ENCODE measurements at regions not wholly inside any gene's neighbourhood (a gene's known extent, or its start where the extent isn't known, plus 50 kb on each side); places are given as distances from the start of the nearest gene placed in this dataset.

DNA sequence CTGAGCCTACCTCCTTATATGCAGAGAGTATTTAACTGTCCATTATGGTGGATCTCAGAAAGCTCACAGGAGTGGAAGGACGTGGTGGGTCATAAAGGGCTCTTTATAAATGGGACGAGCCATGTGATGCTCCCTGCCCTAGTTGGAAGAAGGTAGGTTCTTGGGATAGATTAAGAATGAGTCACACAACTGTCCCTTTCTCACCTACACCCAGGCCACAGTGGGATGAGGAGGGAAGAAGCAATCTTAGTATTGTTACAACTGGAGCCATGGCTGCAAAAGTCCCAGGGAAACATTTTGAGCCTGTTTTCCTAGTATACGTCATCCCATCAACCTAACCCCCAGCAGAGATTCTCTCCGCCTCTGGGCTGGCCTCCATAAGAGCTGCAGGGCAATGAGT is 229.9 kb downstream of the TTC32 start:
- TF ChIP-seq MTA3 (IDR thresholded peaks at IDR 0.05; ENCODE audit: borderline replicate concordance, low read length) (no peak), FOXM1 (IDR thresholded peaks at IDR 0.05; ENCODE audit: low read depth, low read length) (no peak)
- no peak overlapping the region for H3K9ac ChIP-seq (ENCODE audit: control insufficient read depth, insufficient read depth, low read length)
- no peaks in the 10 kb centered on the region for H3K4me1 ChIP-seq (ENCODE audit: control insufficient read depth, insufficient read depth, low read length)
- no peak for FAIRE-seq
- H4K20me1 ChIP-seq (ENCODE audit: control insufficient read depth, insufficient read depth) = no peaks in the 10 kb centered on the region
- ChIA-PET RAD21 (ENCODE audit: unreplicated experiment) (no interaction called here), SMC1A (ENCODE audit: uncharacterized antibody, unreplicated experiment) (no interaction called here), POLR2A (no interaction called here), CTCF (no interaction called here)
- in situ Hi-C loops (cut with MboI) = no loop called here
- no peaks in the 10 kb centered on the region; a peak in 1 of 4 replicates for H3K27me3 ChIP-seq (replicated peaks in 1 of 2; ENCODE audit: control insufficient read depth in 2 of 2, insufficient read depth in 2 of 2, low read length in 1 of 2)
- H3K79me2 ChIP-seq (ENCODE audit: control insufficient read depth, insufficient read depth, low read length) = no peaks in the 10 kb centered on the region
- H3K36me3 ChIP-seq (ENCODE audit: control insufficient read depth in 2 of 2, insufficient read depth in 2 of 2, low read length in 1 of 2) = no peaks in the 10 kb centered on the region
- intact Hi-C loops (cut with micrococcal nuclease; ENCODE audit: unreplicated experiment) = no loop called here
- ATAC-seq = no peak
- H3K9me3 ChIP-seq (replicated peaks; ENCODE audit: control insufficient read depth, insufficient read depth, low read length) = no peaks in the 10 kb centered on the region
- no peak overlapping the region for H3K4me2 ChIP-seq (ENCODE audit: control insufficient read depth, insufficient read depth)
- 25% methylated on average over 4 of the region's 4 CpGs for WGBS (ENCODE audit: insufficient coverage, insufficient replicate concordance, low lambda C conversion rate, missing lambda C conversion rate)
- no TSS peak for BruUV-seq (replicated peaks)
- no peak overlapping the region for H3K27ac ChIP-seq (ENCODE audit: control insufficient read depth, insufficient read depth)
- no peak overlapping the region for H3K4me3 ChIP-seq
- no peak overlapping the region for H2AFZ ChIP-seq (ENCODE audit: control insufficient read depth, low read depth, low read length)
- DNase-seq (ENCODE audit: low read depth, low spot score) = no peak

DNA sequence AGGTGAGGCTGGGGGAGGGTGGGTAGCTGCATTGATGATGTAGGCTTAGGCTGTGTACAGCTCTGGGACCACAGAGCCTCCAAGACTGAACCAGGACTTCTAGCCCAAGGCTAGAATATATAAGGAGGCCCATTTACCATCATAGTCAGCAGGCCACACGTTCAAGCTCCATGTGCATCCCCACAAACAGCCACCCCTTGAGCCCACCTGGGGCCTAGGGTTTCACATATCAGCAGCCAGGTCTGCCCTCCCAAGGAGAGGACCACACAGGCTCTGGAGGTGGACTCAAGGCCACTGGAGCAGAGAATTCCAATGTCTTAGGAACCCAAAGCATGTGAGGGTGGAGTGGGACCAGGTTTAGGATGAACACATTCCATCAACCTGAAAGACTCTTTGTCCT is 230.5 kb downstream of the TTC32 start:
- Histone ChIP-seq H4K20me1 (ENCODE audit: control insufficient read depth, insufficient read depth) (no peaks in the 10 kb centered on the region), H3K4me1 (ENCODE audit: control insufficient read depth, insufficient read depth, low read length) (no peaks in the 10 kb centered on the region), H3K27ac (ENCODE audit: control insufficient read depth, insufficient read depth) (no peak overlapping the region), H2AFZ (ENCODE audit: control insufficient read depth, low read depth, low read length) (no peak overlapping the region), H3K36me3 (ENCODE audit: control insufficient read depth in 2 of 2, insufficient read depth in 2 of 2, low read length in 1 of 2) (no peaks in the 10 kb centered on the region), H3K9me3 (replicated peaks; ENCODE audit: control insufficient read depth, insufficient read depth, low read length) (no peaks in the 10 kb centered on the region), H3K79me2 (ENCODE audit: control insufficient read depth, insufficient read depth, low read length) (no peaks in the 10 kb centered on the region), H3K4me2 (ENCODE audit: control insufficient read depth, insufficient read depth) (no peak overlapping the region), H3K27me3 (replicated peaks in 1 of 2; ENCODE audit: control insufficient read depth in 2 of 2, insufficient read depth in 2 of 2, low read length in 1 of 2) (no peaks in the 10 kb centered on the region; a peak in 1 of 4 replicates), H3K4me3 (no peak overlapping the region), H3K9ac (ENCODE audit: control insufficient read depth, insufficient read depth, low read length) (no peak overlapping the region)
- 0% methylated on average over 1 of the region's 1 CpG for WGBS (ENCODE audit: insufficient coverage, insufficient replicate concordance, low lambda C conversion rate, missing lambda C conversion rate)
- ATAC-seq (no peak), FAIRE-seq (no peak), DNase-seq (ENCODE audit: low read depth, low spot score) (no peak)
- SMC1A ChIA-PET (ENCODE audit: uncharacterized antibody, unreplicated experiment) = no interaction called here
- RAD21 ChIA-PET (ENCODE audit: unreplicated experiment) = no interaction called here
- intact Hi-C loops (cut with micrococcal nuclease; ENCODE audit: unreplicated experiment) (no loop called here), in situ Hi-C loops (cut with MboI) (no loop called here)
- CTCF ChIA-PET = no interaction called here
- no TSS peak for BruUV-seq (replicated peaks)
- POLR2A ChIA-PET = no interaction called here
- TF ChIP-seq TARDBP (IDR thresholded peaks at IDR 0.05; ENCODE audit: borderline replicate concordance) = no peak
- no peak for TF ChIP-seq SREBF1 (IDR thresholded peaks at IDR 0.05; ENCODE audit: low read length)
- TF ChIP-seq BMI1 (IDR thresholded peaks at IDR 0.05; ENCODE audit: borderline replicate concordance) = no peak
- TF ChIP-seq, protein P1, sequence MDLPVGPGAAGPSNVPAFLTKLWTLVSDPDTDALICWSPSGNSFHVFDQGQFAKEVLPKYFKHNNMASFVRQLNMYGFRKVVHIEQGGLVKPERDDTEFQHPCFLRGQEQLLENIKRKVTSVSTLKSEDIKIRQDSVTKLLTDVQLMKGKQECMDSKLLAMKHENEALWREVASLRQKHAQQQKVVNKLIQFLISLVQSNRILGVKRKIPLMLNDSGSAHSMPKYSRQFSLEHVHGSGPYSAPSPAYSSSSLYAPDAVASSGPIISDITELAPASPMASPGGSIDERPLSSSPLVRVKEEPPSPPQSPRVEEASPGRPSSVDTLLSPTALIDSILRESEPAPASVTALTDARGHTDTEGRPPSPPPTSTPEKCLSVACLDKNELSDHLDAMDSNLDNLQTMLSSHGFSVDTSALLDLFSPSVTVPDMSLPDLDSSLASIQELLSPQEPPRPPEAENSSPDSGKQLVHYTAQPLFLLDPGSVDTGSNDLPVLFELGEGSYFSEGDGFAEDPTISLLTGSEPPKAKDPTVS (IDR thresholded peaks at IDR 0.05; ENCODE audit: low read depth, low read length) = no peak
- TF ChIP-seq, protein P2, sequence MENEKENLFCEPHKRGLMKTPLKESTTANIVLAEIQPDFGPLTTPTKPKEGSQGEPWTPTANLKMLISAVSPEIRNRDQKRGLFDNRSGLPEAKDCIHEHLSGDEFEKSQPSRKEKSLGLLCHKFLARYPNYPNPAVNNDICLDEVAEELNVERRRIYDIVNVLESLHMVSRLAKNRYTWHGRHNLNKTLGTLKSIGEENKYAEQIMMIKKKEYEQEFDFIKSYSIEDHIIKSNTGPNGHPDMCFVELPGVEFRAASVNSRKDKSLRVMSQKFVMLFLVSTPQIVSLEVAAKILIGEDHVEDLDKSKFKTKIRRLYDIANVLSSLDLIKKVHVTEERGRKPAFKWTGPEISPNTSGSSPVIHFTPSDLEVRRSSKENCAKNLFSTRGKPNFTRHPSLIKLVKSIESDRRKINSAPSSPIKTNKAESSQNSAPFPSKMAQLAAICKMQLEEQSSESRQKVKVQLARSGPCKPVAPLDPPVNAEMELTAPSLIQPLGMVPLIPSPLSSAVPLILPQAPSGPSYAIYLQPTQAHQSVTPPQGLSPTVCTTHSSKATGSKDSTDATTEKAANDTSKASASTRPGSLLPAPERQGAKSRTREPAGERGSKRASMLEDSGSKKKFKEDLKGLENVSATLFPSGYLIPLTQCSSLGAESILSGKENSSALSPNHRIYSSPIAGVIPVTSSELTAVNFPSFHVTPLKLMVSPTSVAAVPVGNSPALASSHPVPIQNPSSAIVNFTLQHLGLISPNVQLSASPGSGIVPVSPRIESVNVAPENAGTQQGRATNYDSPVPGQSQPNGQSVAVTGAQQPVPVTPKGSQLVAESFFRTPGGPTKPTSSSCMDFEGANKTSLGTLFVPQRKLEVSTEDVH (IDR thresholded peaks at IDR 0.05; ENCODE audit: low read depth, partially characterized antibody) = no peak
- no peak for TF ChIP-seq NFYA (IDR thresholded peaks at IDR 0.05; ENCODE audit: borderline replicate concordance, low read depth, low read length)
- TF ChIP-seq SMAD1 (IDR thresholded peaks at IDR 0.05; ENCODE audit: low read depth, partially characterized antibody) = no peak
- TF ChIP-seq, protein P3, sequence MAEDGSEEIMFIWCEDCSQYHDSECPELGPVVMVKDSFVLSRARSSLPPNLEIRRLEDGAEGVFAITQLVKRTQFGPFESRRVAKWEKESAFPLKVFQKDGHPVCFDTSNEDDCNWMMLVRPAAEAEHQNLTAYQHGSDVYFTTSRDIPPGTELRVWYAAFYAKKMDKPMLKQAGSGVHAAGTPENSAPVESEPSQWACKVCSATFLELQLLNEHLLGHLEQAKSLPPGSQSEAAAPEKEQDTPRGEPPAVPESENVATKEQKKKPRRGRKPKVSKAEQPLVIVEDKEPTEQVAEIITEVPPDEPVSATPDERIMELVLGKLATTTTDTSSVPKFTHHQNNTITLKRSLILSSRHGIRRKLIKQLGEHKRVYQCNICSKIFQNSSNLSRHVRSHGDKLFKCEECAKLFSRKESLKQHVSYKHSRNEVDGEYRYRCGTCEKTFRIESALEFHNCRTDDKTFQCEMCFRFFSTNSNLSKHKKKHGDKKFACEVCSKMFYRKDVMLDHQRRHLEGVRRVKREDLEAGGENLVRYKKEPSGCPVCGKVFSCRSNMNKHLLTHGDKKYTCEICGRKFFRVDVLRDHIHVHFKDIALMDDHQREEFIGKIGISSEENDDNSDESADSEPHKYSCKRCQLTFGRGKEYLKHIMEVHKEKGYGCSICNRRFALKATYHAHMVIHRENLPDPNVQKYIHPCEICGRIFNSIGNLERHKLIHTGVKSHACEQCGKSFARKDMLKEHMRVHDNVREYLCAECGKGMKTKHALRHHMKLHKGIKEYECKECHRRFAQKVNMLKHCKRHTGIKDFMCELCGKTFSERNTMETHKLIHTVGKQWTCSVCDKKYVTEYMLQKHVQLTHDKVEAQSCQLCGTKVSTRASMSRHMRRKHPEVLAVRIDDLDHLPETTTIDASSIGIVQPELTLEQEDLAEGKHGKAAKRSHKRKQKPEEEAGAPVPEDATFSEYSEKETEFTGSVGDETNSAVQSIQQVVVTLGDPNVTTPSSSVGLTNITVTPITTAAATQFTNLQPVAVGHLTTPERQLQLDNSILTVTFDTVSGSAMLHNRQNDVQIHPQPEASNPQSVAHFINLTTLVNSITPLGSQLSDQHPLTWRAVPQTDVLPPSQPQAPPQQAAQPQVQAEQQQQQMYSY (CRISPR knock-in tag; IDR thresholded peaks at IDR 0.05) = no peak
- no peak for TF ChIP-seq ZNF207 (IDR thresholded peaks at IDR 0.05; ENCODE audit: borderline replicate concordance)

All from GM12878 (cell line).